IMR-90 (cell line): ENCODE measurements at regions not wholly inside any gene's neighbourhood (a gene's known extent, or its start where the extent isn't known, plus 50 kb on each side); places are given as distances from the start of the nearest gene placed in this dataset.

Experiments
- ATAC-seq: fragments of 200-7000 bp; cut with Tn5 transposase; 2 replicates; pipeline ENCODE4 v1.9.1; 2020; ENCODE audit warnings: low read depth, mild to moderate bottlenecking, moderate library complexity
- BruUV-seq: library from RNA; stranded (reverse); fragments of 400-500 nt; replicated peaks from 2 replicates; lab custom pipeline; 2021; lab: Mats Ljungman, UMichigan
- CTCF ChIA-PET: fragments of 300-600 bp; formaldehyde crosslinking; extraction: SDS; loops from one replicate; lab custom pipeline; 2021; ENCODE audit warnings: antibody characterized with exemption; lab: Yijun Ruan, JAX
- POLR2A ChIA-PET: fragments of 300-600 bp; sonication (Branson Sonifier 250); formaldehyde crosslinking; loops from one replicate; lab custom pipeline; 2022; ENCODE audit warnings: antibody characterized with exemption; ENCODE audit not compliant: unreplicated experiment; lab: Charles Lee
- DNase-seq: peaks from one replicate; pipeline ENCODE4 v3.0.0; 2013
- H2AFZ ChIP-seq: replicated peaks from 2 replicates; pipeline ENCODE3; 2013; ENCODE audit warnings: low read length, mild to moderate bottlenecking; ENCODE audit not compliant: poor library complexity
- H2AK5ac ChIP-seq: 2 replicates; pipeline ENCODE4 v1.6.1; 2013; ENCODE audit warnings: low read depth, low read length, inconsistent platforms
- H2AK9ac ChIP-seq: replicated peaks from 2 replicates; pipeline ENCODE3; 2013; ENCODE audit warnings: mild to moderate bottlenecking, low read depth, low read length, moderate library complexity; ENCODE audit not compliant: poor library complexity
- H2BK120ac ChIP-seq: 2 replicates; pipeline ENCODE4 v1.6.1; 2013; ENCODE audit warnings: low read depth, low read length, inconsistent platforms
- H2BK15ac ChIP-seq: 3 replicates; pipeline ENCODE4 v1.6.1; 2013; ENCODE audit warnings: low read depth, low read length, inconsistent platforms
- H2BK20ac ChIP-seq: 2 replicates; pipeline ENCODE4 v1.6.1; 2013; ENCODE audit warnings: low read depth, mild to moderate bottlenecking, inconsistent platforms, low read length, moderate library complexity
- H2BK5ac ChIP-seq: 2 replicates; pipeline ENCODE4 v1.6.1; 2013; ENCODE audit warnings: mild to moderate bottlenecking, low read depth, low read length, inconsistent platforms; ENCODE audit not compliant: poor library complexity, severe bottlenecking
- H3K14ac ChIP-seq: replicated peaks from 2 replicates; pipeline ENCODE4 v1.6.1; 2013; ENCODE audit warnings: low read depth, low read length, inconsistent platforms
- H3K18ac ChIP-seq: 2 replicates; pipeline ENCODE4 v1.6.1; 2013; ENCODE audit warnings: low read depth, low read length, control low read depth
- H3K23ac ChIP-seq: 2 replicates; pipeline ENCODE4 v1.6.1; 2013; ENCODE audit warnings: low read depth, low read length, inconsistent platforms
- H3K27ac ChIP-seq: 2 replicates; pipeline ENCODE4 v1.5.1; 2013; ENCODE audit warnings: mild to moderate bottlenecking, control low read depth, low read length; ENCODE audit not compliant: insufficient read depth
- H3K27me3 ChIP-seq: 2 replicates; pipeline ENCODE4 v1.6.1; 2013; ENCODE audit warnings: low read length; ENCODE audit not compliant: control insufficient read depth, insufficient read depth
- H3K36me3 ChIP-seq: 2 replicates; pipeline ENCODE4 v1.6.1; 2013; ENCODE audit warnings: low read length, mixed read lengths; ENCODE audit not compliant: control insufficient read depth, insufficient read depth
- H3K4ac ChIP-seq: 2 replicates; pipeline ENCODE4 v1.6.1; 2013; ENCODE audit warnings: low read depth, low read length, inconsistent platforms
- H3K4me1 ChIP-seq: 2 replicates; pipeline ENCODE4 v1.6.1; 2013; ENCODE audit warnings: low read length, mixed read lengths; ENCODE audit not compliant: control insufficient read depth, insufficient read depth
- H3K4me2 ChIP-seq: 2 replicates; pipeline ENCODE4 v1.6.1; 2013; ENCODE audit warnings: low read depth, mild to moderate bottlenecking, control low read depth, low read length, moderate library complexity
- H3K4me3 ChIP-seq: 2 replicates; pipeline ENCODE4 v1.5.1; 2013; ENCODE audit warnings: low read depth, mild to moderate bottlenecking, control low read depth, low read length, moderate library complexity; ENCODE audit not compliant: insufficient read depth
- H3K56ac ChIP-seq: 2 replicates; pipeline ENCODE4 v1.6.1; 2013; ENCODE audit warnings: low read length, inconsistent platforms; ENCODE audit not compliant: insufficient read depth; ENCODE audit errors: extremely low read depth
- H3K79me1 ChIP-seq, 2 experiments: 2 replicates each; pipeline ENCODE4 v1.6.1; 2013; ENCODE audit warnings: low read length in 2 of 2, inconsistent platforms in 1 of 2, low read depth in 1 of 2
- H3K9ac ChIP-seq: 2 replicates; pipeline ENCODE4 v1.6.1; 2013; ENCODE audit warnings: low read depth, low read length, control low read depth
- H3K9me1 ChIP-seq: 2 replicates; pipeline ENCODE4 v1.6.1; 2013; ENCODE audit warnings: low read length, inconsistent platforms; ENCODE audit not compliant: insufficient read depth
- H3K9me3 ChIP-seq: 2 replicates; pipeline ENCODE4 v1.6.1; 2013; ENCODE audit warnings: low read length; ENCODE audit not compliant: control insufficient read depth, insufficient read depth
- H4K20me1 ChIP-seq: 2 replicates; pipeline ENCODE4 v1.6.1; 2013; ENCODE audit warnings: low read length, inconsistent platforms; ENCODE audit not compliant: insufficient read depth
- H4K5ac ChIP-seq: 2 replicates; pipeline ENCODE4 v1.6.1; 2013; ENCODE audit warnings: mild to moderate bottlenecking, low read depth, low read length, control low read depth
- H4K8ac ChIP-seq, 2 experiments: 2 replicates each; pipeline ENCODE4 v1.6.1; 2013; ENCODE audit warnings: low read depth in 2 of 2, low read length in 2 of 2, control low read depth in 1 of 2, inconsistent platforms in 1 of 2
- H4K91ac ChIP-seq: 2 replicates; pipeline ENCODE4 v1.6.1; 2013; ENCODE audit warnings: low read depth, low read length, inconsistent platforms; ENCODE audit not compliant: insufficient read depth
- MAFK ChIP-seq: IDR thresholded peaks from 2 replicates; pipeline ENCODE4 v1.6.1; 2012; ENCODE audit warnings: low read depth, low read length, improper control_type of control experiment
- MXI1 ChIP-seq: IDR thresholded peaks from 2 replicates; pipeline ENCODE4 v1.6.1; 2012; ENCODE audit warnings: low read depth, mild to moderate bottlenecking, low read length, moderate library complexity, borderline replicate concordance
- WGBS, 2 experiments: methylation state at CpG; one replicate each; pipeline versions ENCODE4 v1.1.5 to v1.1.7; 2013; ENCODE audit warnings: missing lambda C conversion rate in 2 of 2; ENCODE audit not compliant: insufficient read length in 1 of 2; ENCODE audit errors: extremely low coverage in 2 of 2; 5-methylcytosine and 5-hydroxymethylcytosine counted together
- dilution Hi-C: fragments of 300-500 bp; cut with HindIII; formaldehyde crosslinking; loops from one replicate; pipeline ENCODE4 v1.14.3; 2018; ENCODE audit warnings: low sequenced_read_pairs; ENCODE audit not compliant: unreplicated experiment
- in situ Hi-C: fragments of 300-500 bp; cut with MboI; formaldehyde crosslinking; loops from 3 replicates; pipeline ENCODE4 v1.14.3; 2019; ENCODE audit warnings: low sequenced_read_pairs, inconsistent platforms, mixed read lengths
- intact Hi-C: fragments of 100-400 bp; cut with micrococcal nuclease; formaldehyde crosslinking; loops from 2 replicates; pipeline ENCODE4 v1.10.0; 2022

DNA sequence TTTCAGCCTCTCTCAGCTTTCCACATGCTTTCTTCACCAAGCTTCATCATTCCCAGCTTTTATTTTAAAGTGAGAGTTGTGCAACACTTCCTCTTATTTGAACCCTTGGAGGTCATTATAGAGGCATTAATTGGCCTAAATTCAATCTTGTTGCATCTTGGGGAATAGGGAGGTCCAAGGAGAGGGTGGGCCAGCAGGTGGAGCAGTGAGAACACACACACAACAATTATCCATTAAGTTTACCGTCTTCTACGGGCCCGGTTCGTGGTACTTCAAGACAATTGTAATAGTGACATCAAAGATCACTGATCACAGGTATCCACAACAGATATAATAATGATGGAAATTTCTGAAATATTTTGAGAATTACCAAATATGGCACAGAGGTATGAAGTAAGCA lies 457.2 kb upstream of the SMIM21 start:
- H3K4me3 ChIP-seq: no peak overlapping the region
- POLR2A ChIA-PET: no interaction called here
- no peaks in the 10 kb centered on the region for H3K4me1 ChIP-seq
- DNase-seq (no peak), ATAC-seq (no peak)
- H2AK9ac ChIP-seq: no peak overlapping the region
- H3K9me3 ChIP-seq: peaks cover under 1% of the 10 kb centered on the region; the same call in 1 of the 2 replicates
- H2BK15ac ChIP-seq: no peak overlapping the region
- no peak overlapping the region for H2BK5ac ChIP-seq
- no peak overlapping the region for H3K4ac ChIP-seq
- H3K18ac ChIP-seq: no peak overlapping the region
- no peak overlapping the region for H3K9ac ChIP-seq
- H2BK20ac ChIP-seq: no peak overlapping the region
- H4K8ac ChIP-seq: no peak overlapping the region
- no peaks in the 10 kb centered on the region for H4K20me1 ChIP-seq
- no peak overlapping the region for H3K27ac ChIP-seq
- H4K91ac ChIP-seq: no peak overlapping the region
- H3K79me1 ChIP-seq: no peaks in the 10 kb centered on the region
- TF ChIP-seq MAFK (no peak), MXI1 (no peak)
- no peak overlapping the region for H2BK120ac ChIP-seq
- in situ Hi-C loops: no loop called here
- H3K56ac ChIP-seq: no peak overlapping the region
- no CpG with 5 or more reads among the region's 4 CpGs for WGBS, 2 experiments
- H2AK5ac ChIP-seq: no peak overlapping the region
- H3K23ac ChIP-seq: no peak overlapping the region
- dilution Hi-C loops: no loop called here
- no peaks in the 10 kb centered on the region for H3K36me3 ChIP-seq
- BruUV-seq: no TSS peak
- no peaks in the 10 kb centered on the region for H3K27me3 ChIP-seq
- H4K5ac ChIP-seq: no peak overlapping the region
- CTCF ChIA-PET: no interaction called here
- H3K4me2 ChIP-seq: no peak overlapping the region
- intact Hi-C loops: no loop called here
- no peaks in the 10 kb centered on the region for H3K9me1 ChIP-seq
- no peak overlapping the region for H3K14ac ChIP-seq
- H2AFZ ChIP-seq: no peak overlapping the region
